ENCODE measurements at regions not wholly inside any gene's neighbourhood (a gene's known extent, or its start where the extent isn't known, plus 50 kb on each side); places are given as distances from the start of the nearest gene placed in this dataset.
A peak's percentile ranks its signal among the peaks of the same experiment; 100 is the strongest.

DNA sequence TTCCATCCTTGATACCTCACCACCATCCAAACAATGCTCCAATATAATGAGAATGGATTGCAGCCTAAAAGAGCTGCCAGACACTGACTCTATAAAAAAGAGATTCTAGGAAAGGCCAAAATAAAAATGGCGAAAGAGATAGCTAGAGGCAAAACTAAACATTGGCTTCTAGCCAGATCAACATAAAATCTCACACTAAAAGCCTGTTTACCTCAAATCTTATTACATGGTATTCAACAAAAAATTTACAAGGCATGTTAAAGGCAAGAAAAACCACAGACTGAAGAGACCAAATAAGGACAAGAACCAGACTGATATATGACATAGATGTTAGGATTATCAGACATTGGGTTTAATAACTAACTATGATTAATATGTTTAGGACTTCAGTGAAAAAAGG is 1127.0 kb downstream of the DNAJB9 start:
- TF ChIP-seq GATA2 (IDR thresholded peaks at IDR 0.05; ENCODE audit: low read depth, low read length) (no peak), GATA3 (IDR thresholded peaks at IDR 0.05; ENCODE audit: low read depth, low read length) (peak; percentile 61; the same call in 1 of the 2 replicates)

Data from SH-SY5Y (cell line).